H1 (cell line): ENCODE measurements at regions not wholly inside any gene's neighbourhood (a gene's known extent, or its start where the extent isn't known, plus 50 kb on each side); places are given as distances from the start of the nearest gene placed in this dataset.

Experiments
- ASH2L ChIP-seq: fragments of 200-600, 300-600 bp; sonication (generic); IDR thresholded peaks from one replicate; pipeline ENCODE4 v1.7.1; 2017; ENCODE audit warnings: low read length
- CTBP2 ChIP-seq: IDR thresholded peaks from 2 replicates; pipeline ENCODE4 v1.7.0; 2011; ENCODE audit warnings: borderline replicate concordance, mild to moderate bottlenecking, moderate library complexity, mixed read lengths, low read length; ENCODE audit not compliant: insufficient read depth, insufficient read length
- ZNF274 ChIP-seq: IDR thresholded peaks from 2 replicates; pipeline ENCODE4 v1.7.0; 2012; ENCODE audit warnings: low read length, borderline replicate concordance; ENCODE audit errors: extremely low read depth
- TF ChIP-seq, protein P1 (sequence below): IDR thresholded peaks from 2 replicates; pipeline ENCODE4 v1.6.1; 2011; ENCODE audit warnings: low read depth, mild to moderate bottlenecking, low read length; ENCODE audit not compliant: insufficient read depth

DNA sequence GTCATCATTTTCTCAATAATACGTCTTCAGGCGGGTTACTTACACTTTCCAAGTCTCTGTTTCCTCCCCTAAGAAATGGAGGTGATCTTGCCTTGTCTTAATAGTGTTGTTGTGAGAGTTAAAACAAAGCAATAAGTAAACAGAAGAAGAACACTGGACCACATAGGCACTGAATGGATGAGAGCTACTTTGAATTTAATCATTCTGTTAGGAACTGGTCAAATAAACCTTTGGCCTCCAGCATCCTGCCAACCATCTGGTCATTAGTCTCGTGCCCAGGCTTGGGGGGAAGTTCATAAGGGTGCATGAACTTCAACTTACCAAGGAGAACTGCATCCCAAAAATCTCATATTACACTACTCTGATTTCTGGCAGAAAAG, 109.4 kb upstream of the C7orf33 start:
- TF ChIP-seq, protein P1, sequence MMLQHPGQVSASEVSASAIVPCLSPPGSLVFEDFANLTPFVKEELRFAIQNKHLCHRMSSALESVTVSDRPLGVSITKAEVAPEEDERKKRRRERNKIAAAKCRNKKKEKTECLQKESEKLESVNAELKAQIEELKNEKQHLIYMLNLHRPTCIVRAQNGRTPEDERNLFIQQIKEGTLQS, result no peak
- TF ChIP-seq ASH2L, result no peak
- no peak for TF ChIP-seq CTBP2
- no peak for TF ChIP-seq ZNF274
